ENCODE measurements at regions not wholly inside any gene's neighbourhood (a gene's known extent, or its start where the extent isn't known, plus 50 kb on each side); places are given as distances from the start of the nearest gene placed in this dataset.

DNA sequence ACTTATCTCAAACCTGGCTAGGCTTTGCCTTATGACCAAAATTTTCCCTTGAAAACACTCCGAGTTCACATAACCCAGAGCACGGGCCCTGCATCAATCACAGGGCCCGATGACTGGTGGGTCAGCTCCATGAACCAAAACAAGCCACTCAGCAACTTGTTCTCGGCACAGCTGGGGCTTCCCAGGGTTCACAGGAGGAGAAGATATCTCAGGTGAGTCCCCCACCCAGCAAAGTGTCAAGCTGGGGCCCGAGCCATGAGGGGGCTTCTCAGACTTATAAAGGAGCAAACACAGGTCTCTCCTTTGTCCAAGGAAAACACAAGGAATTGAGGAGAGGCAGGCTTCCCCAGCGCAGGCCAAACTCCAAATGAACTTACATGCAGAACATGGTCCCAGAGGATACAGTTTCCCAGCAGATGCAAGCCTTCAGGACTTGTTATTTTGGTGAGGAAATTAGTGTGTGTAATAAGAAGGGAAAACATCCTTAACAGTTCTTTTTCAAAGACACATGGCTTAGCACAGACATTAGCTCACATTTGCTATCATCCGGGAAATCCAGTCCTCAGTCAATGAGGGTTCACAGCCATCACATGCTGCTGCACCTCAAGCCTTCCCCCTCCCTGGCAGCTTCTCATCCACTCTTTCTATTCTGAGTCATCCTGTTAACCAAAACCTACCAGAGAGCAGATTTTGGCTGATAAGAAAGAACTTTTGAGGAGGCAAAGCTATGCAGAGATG is 98.1 kb upstream of the NFIA start:
- peak; percentile 9 for DNase-seq

DNA sequence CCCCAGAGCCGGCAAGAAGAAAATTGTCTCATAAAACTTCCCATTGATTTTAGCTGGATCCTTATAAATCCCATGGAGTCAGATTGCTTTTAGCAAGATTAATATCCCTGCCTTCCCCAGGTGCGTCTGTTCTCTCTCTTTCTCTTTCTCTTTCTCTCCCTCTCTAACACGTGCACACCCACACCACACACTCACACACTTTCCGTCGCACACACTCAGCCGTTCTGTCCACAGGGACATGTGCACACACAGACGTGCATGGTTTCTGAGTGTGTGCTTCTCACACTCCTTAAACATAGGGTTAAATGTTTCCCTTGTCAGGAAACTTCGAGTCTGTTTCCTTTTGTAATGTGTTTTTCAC is 98.7 kb upstream of the NFIA start:
- no peak for DNase-seq

DNA sequence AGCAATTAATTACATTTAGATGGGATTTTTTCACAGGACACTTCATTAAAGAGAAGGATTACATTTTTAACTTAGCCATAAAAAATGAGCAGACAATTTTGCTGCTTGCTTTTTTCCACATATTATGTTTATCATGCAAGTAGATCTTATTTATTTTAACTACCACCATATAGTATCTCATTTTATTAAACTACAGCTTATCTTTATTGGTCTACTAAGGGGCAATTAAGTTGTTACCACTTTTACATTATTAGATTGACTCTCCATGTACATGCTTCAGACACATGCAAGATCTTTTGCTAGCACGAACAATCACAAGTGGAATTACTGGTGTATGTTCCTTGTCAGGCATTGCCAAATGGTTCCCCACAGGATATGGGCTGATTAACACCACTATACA is 99.8 kb upstream of the NFIA start:
- DNase-seq = no peak

DNA sequence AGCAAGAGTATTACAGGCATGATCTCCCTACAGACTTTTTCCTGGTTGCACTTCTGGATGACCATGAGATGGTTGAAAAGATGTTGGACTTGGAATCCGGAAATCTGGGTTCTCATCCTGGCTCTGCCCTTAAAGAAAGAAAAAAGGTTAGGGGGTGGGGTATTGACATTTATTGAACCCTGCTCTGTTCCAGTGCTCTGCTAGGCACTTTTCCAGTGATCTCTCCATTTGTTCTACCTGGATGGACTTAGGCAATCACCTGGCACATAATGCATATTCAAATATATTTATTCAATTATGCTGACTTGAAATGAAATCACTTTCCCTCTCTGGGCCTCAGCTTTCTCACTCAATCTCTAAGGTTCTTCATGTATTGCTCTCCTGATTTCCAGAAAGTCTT is 101.0 kb upstream of the NFIA start:
- no peak for DNase-seq

DNA sequence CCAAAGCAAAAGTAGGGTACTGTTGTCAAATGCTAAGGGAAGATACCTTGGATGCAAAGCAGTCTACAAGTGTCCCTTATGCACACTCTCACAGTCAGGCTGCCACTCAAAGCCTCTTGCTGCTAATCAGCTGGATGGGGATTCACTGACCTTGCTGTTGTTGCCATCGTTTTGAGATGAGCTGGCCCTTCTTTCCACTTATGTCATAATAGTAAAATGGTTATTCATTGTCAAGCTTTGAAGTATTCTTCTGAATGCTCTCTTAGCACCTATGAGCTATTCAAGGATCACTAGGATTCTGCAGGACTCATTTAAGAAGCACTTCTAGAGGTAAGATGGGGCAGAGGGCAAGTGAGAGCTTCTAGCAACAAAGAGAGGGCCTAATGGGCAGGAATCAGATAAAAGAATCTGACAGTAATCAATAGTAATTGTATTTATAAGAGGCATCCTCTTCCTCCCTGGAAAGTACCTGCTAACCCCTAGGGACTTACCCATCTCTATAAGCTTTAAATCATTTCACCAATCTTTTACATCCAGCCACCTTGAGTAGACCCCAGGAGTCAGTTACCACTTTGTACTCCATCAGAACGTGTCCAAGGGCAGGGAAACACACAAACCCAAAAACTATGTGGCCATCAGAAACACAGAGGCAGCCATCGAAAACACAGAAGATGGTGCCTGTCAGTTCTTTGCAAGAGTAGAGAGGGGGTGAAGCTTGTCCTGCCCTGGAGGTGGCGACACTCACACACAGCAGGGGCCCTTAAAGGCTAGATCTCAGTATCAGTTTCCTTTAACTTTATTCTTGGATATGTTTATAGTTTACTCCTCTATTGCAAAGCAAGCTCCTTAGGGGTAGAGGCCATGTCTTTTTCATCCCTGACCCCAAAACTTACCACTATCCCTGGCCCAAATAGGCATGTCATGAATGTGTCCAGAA is 103.7 kb upstream of the NFIA start:
- DNase-seq = peak; percentile 41

DNA sequence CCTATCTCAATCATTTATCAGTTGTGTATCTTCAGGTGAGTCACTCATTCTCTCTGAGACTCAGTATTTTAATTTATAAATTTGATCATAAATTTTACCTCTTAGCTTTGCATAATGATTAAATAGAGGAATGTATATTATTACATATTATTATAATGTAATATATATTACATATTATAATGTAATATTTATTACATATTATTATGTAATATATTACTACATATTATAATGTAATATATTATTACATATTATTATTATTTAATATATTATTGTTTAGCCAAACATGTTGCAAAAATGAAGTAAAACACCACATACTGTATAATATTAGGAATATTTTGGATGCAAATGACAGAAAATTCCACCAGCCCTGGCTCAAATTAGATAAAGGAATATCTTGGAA is 104.7 kb upstream of the NFIA start:
- no peak for DNase-seq

DNA sequence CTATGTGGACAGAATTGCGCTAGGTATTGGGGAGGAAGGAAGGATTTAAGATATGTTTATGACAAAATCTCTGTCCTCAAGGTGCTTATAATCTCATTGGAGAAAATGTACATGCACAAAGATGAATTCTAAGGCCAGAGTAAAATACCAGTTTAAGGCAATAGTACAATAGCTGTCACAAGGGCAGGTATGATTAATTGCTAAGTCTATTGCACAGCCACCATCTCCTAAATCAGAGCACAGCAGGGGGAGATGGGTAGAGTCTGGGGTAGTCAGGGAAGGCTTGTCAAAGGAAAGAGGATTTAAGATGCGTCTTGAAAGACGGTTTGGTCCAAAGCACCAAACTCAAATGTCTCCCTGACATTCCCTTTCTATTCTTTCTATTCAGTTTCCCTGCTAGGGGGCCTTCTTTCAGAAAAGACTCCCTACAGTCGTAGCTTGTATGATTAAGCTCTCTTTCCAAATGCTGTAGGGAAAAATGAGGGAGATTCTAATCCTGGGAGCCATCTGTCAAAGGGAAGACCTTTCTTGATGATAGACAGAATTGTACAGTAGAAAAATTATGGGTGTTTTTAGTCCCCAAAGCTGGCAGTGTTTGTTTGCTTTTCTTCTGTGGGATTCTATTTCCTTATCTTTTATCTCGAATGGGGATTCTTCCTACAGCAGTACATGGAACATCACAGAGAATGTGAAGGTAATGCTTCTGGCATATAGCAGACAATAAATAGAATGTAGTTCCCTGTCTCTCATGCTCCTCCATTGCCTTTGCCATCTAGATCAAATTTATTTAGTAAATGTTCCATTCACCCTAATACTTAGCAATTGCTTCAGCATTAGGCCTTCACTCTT is 107.6 kb upstream of the NFIA start:
- DNase-seq = no peak

DNA sequence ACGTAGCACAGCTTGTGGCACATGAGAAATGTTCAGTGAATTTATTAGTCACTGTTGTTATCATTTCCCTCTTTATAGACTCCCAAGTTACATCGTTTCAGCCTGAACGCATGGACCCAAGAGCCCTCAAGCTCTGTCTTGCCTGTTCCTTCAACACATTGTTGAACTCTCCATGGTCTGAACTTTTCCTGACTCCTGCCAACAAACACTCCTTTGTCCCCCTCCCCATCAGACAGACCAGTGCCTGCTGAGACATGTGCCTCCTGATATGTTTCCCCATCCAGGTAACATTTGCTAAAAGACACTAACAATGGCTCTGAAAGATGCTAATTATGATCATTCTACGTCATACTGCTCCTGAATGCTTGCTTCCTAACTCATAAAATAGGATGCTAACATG is 108.7 kb upstream of the NFIA start:
- DNase-seq = no peak

DNA sequence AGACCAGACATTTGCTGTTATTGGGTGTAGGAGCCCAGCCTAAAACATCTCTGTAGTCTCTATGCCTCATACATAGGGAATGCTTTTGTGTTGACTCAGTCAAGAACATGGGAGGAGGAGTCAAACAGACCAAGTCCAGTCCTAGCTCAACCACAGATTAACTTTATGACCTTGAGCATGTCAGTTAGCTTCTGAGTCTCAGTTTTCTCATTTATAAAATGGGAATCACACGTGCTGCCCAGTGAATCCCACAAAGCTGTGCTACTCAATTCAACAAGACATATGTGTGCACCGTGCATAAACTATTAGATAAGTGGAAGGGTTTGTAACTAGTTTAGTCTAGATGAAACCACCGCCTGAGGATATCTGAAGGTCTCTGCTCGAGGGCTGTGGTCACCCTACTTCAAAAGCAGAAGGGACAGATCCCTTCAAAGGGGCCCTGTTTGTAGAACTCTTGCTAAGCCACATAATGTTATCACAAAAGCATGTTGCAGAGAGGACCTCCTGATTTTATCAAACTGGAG is 109.5 kb upstream of the NFIA start:
- no peak for DNase-seq

DNA sequence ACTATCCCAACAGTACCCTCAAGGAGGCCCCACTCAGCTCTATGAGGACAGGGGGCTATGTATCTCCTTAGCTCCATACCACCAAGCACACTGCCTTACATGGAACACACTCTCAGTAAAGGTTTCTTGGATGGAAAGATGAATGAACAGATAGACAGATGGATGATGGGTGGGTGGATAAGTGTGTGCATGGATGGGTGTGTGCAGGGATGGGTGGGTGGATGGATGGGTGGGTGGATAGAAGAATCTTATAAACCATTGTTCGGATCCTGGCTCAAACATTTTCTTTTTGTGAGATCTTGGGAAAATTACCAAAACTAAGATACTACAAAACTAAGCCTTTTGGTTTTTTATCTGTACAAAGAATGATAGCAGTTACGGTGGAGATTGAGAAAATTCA is 111.0 kb upstream of the NFIA start:
- no peak for DNase-seq

DNA sequence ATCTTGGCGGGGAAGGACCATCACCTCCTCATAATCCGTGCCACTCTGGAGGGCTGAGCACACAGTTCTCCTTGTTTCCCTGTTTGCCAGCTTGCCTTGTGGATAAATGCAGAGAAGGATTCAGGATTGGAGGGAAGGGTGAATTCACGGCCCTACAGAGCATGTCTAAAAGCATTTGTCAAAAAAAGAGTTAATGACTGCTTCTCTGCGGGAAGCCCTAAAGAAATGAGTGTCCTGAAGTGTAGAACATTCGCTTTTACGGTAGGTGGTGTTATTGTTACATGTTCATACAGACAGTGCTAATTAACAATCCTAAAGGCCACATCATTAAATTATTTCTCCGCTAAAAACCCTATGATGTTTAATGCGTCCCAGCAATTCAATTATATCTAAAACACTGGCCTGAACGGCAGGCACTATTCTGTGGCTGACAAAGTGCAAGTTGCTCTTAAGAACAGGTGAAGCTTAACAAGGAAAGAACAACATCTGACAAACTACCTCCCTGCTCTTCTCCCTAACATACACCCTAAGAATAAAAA is 112.3 kb upstream of the NFIA start:
- DNase-seq = no peak

DNA sequence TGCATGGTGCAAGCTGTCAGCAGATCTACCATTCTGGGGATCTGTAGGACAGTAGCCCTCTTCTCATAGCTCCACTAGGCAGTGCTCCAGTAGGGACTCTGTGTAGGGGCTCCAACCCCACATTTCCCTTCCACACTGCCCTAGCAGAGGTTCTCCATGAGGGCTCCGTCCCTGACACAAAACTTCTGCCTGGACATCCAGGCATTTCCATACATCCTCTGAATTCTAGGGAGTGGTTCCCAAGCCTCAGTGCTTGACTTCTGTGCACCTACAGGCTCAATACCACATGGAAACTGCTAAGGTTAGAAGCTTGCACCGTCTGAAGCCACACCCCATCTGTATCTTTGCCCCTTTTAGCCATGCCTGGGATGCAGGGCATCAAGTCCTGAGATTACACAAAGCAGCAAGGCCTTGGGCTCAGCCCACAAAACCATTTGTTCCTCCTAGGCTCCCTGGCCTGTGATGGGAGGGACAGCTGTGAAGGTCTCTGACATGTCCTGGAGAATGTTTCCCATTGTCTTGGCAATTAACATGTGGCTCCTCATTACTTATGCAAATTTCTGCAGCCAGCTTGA is 117.0 kb upstream of the NFIA start:
- no peak for DNase-seq

DNA sequence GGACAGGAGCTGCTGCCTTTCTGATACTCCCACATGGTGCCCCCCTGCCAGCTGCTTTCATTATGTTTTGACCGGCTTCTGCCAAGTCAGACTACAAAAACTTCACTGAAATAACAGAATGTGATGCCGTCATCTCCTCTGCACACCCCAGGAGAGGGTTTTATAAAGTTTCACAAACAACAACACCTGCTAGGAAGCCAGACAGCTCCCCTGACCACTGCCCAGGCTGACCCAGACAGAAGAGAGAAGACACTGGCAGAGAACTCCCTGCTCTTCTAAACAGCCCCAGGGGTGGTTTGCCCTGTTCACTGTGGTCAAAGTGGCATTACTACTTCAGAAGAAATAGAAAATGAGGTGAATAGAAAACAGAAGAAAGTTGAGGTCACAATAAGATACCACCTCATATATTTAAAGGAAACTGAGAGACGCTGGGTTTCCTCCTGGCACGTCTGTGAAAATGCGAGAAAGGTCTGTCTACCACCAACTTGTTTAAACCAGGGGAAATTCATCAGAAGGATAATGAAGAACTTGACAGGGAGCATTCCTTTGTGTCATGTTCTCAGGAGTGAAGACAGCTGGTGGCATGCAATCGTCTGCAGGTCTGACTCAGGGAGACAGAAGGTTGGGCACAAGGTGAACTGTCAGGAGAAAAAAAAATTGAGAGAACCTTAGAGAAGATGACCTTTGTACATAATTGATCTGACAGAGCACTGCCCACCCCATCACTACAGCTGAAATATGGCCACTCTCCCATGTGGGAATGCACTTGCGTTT is 119.0 kb upstream of the NFIA start:
- no peak for DNase-seq

DNA sequence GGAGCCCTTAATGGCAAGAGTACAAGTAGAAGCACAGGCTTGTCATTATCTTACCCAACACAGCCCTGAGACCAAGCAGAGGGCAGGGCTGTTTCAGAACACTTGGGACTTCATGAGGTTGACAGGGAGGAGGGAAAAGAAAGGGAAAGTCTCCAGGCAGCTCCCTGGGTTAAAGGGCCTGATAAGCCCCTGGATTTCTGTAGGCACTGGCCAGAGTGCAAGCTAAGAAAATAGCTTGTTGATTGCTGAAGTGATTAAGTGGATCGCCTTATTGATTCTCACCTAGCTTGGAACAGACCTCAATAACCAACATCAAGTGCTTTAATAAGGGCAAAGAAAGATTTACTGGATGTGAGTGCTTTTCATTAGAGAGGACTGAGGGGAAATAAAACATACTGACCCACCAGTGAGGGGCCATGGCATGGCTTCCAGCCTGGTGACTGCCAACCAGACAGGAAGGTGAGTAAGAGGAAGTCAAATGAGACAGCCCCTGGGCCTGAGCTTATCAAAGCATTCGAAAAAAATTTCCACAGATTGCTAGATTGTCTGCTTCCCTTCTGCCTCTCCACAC is 121.4 kb upstream of the NFIA start:
- DNase-seq = no peak

DNA sequence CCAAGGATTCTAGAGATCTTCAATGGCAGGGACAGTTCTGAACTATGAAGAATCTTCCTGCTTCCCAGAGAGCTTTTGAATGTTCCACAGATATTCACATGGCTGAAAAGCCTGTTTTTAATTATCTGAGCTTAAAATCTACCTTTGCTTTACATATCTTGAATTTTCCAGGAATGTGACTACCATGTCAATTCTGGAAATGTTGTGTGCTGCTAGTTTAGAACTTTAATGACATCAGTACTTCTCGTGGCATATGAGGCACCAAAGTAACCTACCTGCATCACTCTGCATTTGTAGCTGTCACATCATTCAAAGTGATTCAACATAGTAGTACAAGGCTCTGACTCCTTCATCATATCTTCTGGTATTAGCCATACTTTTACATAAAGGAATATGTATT is 122.7 kb upstream of the NFIA start:
- no peak for DNase-seq

DNA sequence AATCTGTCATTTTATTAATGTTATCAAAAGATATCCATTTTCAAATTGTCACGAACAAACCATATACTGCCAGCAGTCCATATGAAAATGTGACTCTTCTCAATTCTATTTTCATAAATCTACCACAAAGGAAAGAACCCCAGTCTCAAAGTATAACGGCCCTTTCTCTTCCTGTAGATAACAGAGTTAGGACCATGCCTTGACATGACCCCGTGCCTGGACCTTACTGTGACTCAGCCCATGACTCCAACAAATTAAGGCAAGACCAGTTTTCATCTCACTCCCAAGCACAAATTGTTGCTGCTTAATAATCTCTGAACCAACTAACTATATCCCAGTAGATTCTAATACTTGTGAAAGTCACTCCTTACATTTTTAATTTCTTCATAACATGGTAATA is 124.4 kb upstream of the NFIA start:
- no peak for DNase-seq

DNA sequence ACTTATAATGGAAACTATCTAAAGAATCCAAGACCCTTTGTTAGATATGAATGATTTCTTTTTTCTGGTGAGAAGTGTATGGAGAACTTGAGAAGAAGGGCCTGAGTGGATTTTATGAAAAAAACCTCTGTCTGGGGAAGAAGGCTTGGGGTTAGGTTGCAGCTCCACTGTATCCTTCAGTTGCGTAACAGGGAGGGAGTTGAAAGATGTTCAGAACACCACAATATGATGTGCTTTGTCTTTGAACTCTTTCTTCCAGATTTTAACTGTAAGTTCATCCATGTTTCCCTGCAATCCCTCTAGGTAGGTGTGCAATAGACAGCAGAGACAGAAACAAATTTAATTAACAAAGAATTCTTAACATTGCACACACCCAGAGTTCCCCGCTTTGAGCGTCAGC is 125.8 kb upstream of the NFIA start:
- DNase-seq = no peak

DNA sequence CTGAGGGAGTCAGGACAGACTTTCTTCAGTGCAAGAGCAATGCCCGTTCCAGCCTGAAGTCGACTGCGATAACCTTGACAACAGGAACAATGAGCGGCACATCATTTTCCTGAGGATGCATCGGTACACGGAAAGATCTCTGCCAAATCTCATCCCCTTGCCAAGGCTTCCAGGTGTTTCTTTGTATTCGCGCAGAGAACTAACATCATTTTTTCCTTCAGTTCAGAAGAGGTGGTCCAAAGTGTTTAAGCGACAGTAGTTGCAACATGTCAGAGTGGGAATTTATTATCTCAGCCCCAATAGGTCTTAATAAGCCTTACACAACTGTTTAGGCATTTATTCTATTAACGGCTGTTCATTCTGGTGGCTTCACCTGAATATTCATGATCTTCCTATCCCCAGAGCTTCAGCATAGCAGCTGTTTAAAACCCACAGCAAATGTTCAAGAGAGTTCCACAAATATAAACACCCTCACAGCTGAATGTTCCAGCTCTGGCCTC is 129.7 kb upstream of the NFIA start:
- no peak for DNase-seq

DNA sequence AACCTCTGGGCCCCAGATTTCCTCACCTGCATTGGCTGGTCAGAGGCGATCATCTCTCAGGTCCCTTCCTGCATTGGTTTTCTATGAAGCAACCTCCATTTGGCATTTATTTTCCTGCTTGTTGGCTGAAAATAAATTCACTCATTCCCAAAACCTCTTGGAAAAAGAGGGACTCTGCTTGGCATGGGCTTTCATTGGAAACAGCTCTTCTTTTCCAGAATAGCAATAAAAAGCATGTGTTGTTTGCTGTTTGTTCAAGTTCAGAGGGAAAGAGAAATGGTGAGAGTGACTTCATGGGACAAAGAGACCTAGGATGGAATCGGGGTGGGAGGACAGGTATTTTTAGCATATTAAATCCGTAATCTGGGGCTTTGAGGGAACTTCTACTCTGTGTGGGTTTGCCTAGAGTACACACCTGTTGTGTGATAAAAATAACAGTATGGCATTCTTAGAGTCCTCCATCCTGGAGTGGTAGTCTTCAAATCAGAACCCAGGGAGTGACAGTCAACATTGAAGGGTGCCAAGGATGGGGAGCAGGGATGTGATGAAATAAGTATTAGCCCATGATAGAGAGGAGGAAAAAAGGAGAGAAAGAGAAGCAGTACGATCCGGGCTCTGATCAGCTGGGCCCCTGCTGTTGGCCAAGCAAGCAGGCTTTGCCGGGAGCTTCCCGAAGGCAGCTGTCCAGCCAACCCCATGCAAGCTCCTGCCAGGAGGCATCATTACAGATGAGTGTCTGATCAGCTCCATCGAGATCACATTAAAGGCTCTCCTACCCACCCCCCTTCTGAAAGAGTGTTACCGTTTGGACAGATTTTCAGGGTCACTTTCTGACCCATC is 131.9 kb upstream of the NFIA start:
- DNase-seq = no peak

DNA sequence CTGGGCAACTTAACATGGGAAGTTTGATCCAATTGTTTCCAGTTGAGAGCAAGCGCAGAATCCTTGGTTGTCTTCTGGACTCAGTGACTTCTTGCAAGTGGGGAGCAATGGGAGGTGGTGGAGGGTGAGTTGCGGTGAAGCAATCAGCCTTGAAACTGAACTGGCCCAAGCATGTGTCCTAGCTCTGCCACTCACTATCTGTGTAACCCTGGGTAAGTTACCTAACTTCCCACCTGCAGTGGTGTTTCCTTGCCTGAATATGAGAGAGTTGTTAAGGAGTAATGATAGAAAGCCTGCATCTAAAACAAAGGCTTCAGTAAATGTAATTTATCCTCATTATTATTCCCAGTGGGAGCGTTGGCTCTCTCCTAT is 132.5 kb upstream of the NFIA start:
- no peak for DNase-seq
